H9 (cell line): ENCODE measurements at regions not wholly inside any gene's neighbourhood (a gene's known extent, or its start where the extent isn't known, plus 50 kb on each side); places are given as distances from the start of the nearest gene placed in this dataset.

ENCODE experiments used
- DNase-seq: peaks from one replicate; pipeline ENCODE4 v3.0.0-alpha.2; 2017
- H2AFZ ChIP-seq: one replicate; pipeline ENCODE4 v1.6.1; 2013; ENCODE audit warnings: mild to moderate bottlenecking, low read length, control low read depth, moderate library complexity
- H2AK5ac ChIP-seq: 2 replicates; pipeline ENCODE4 v1.6.1; 2013; ENCODE audit warnings: low read length, control low read depth, mixed read lengths; ENCODE audit not compliant: insufficient read length
- H2BK120ac ChIP-seq: one replicate; pipeline ENCODE4 v1.6.1; 2013; ENCODE audit warnings: low read depth, mild to moderate bottlenecking, low read length, control low read depth, inconsistent platforms; ENCODE audit not compliant: poor library complexity, severe bottlenecking
- H2BK12ac ChIP-seq: 2 replicates; pipeline ENCODE4 v1.6.1; 2013; ENCODE audit warnings: low read length, control low read depth, mixed read lengths, low read depth; ENCODE audit not compliant: insufficient read length
- H2BK15ac ChIP-seq: 2 replicates; pipeline ENCODE4 v1.6.1; 2013; ENCODE audit warnings: low read depth, low read length, control low read depth
- H2BK20ac ChIP-seq: one replicate; pipeline ENCODE4 v1.6.1; 2013; ENCODE audit warnings: low read depth, mild to moderate bottlenecking, low read length, control low read depth, inconsistent platforms; ENCODE audit not compliant: poor library complexity, severe bottlenecking
- H2BK5ac ChIP-seq: 2 replicates; pipeline ENCODE4 v1.6.1; 2013; ENCODE audit warnings: low read length, control low read depth, mixed read lengths; ENCODE audit not compliant: insufficient read length
- H3K14ac ChIP-seq: 2 replicates; pipeline ENCODE4 v1.6.1; 2013; ENCODE audit warnings: low read length, control low read depth; ENCODE audit not compliant: insufficient read depth
- H3K18ac ChIP-seq: 2 replicates; pipeline ENCODE4 v1.6.1; 2013; ENCODE audit warnings: low read depth, mild to moderate bottlenecking, mixed read lengths, low read length, control low read depth; ENCODE audit not compliant: insufficient read length
- H3K23ac ChIP-seq: 2 replicates; pipeline ENCODE4 v1.6.1; 2013; ENCODE audit warnings: low read length, control low read depth, mixed read lengths, low read depth; ENCODE audit not compliant: insufficient read length
- H3K23me2 ChIP-seq: 2 replicates; pipeline ENCODE4 v1.6.1; 2013; ENCODE audit warnings: low read depth, mild to moderate bottlenecking, mixed read lengths, low read length, control low read depth; ENCODE audit not compliant: insufficient read length, poor library complexity, severe bottlenecking
- H3K27ac ChIP-seq: 2 replicates; pipeline ENCODE4 v1.5.1; 2013; ENCODE audit warnings: low read length, control low read depth, mixed read lengths, low read depth; ENCODE audit not compliant: insufficient read length
- H3K27me3 ChIP-seq: 2 replicates; pipeline ENCODE4 v1.6.1; 2013; ENCODE audit warnings: low read length, control low read depth, inconsistent platforms; ENCODE audit not compliant: insufficient read depth
- H3K4ac ChIP-seq: 2 replicates; pipeline ENCODE4 v1.6.1; 2013; ENCODE audit warnings: low read depth, mild to moderate bottlenecking, control low read depth, inconsistent platforms, low read length, moderate library complexity
- H3K4me1 ChIP-seq: 2 replicates; pipeline ENCODE4 v1.6.1; 2013; ENCODE audit warnings: low read length, control low read depth, inconsistent platforms; ENCODE audit not compliant: insufficient read depth
- H3K4me2 ChIP-seq: 2 replicates; pipeline ENCODE4 v1.6.1; 2013; ENCODE audit warnings: low read length, control low read depth, mixed read lengths; ENCODE audit not compliant: insufficient read length, insufficient read depth
- H3K56ac ChIP-seq: 2 replicates; pipeline ENCODE4 v1.6.1; 2013; ENCODE audit warnings: low read depth, mild to moderate bottlenecking, mixed read lengths, low read length, control low read depth; ENCODE audit not compliant: insufficient read length
- H3K79me1 ChIP-seq: 2 replicates; pipeline ENCODE4 v1.6.1; 2013; ENCODE audit warnings: low read depth, mild to moderate bottlenecking, moderate library complexity, low read length, control low read depth, inconsistent platforms; ENCODE audit not compliant: insufficient read depth, poor library complexity, severe bottlenecking
- H3K79me2 ChIP-seq: 2 replicates; pipeline ENCODE4 v1.6.1; 2013; ENCODE audit warnings: low read length, control low read depth, inconsistent platforms; ENCODE audit not compliant: insufficient read depth
- H3K9ac ChIP-seq: 2 replicates; pipeline ENCODE4 v1.6.1; 2013; ENCODE audit warnings: low read length, control low read depth, mixed read lengths; ENCODE audit not compliant: insufficient read length; ENCODE audit errors: extremely low read depth
- H3K9me3 ChIP-seq: one replicate; pipeline ENCODE4 v1.6.1; 2013; ENCODE audit warnings: low read depth, low read length, inconsistent platforms; ENCODE audit not compliant: control insufficient read depth
- H3T11ph ChIP-seq: one replicate; pipeline ENCODE4 v1.6.1; 2013; ENCODE audit warnings: mild to moderate bottlenecking, low read length, control low read depth, inconsistent platforms
- H4K20me1 ChIP-seq: one replicate; pipeline ENCODE4 v1.6.1; 2013; ENCODE audit not compliant: control insufficient read depth, insufficient read length, insufficient read depth
- H4K5ac ChIP-seq: 2 replicates; pipeline ENCODE4 v1.6.1; 2013; ENCODE audit warnings: low read depth, mild to moderate bottlenecking, mixed read lengths, low read length, control low read depth; ENCODE audit not compliant: insufficient read length
- H4K8ac ChIP-seq: replicated peaks from 2 replicates; pipeline ENCODE4 v1.6.1; 2013; ENCODE audit warnings: low read length, control low read depth, mixed read lengths, low read depth; ENCODE audit not compliant: insufficient read length
- H4K91ac ChIP-seq: 2 replicates; pipeline ENCODE4 v1.6.1; 2013; ENCODE audit warnings: low read depth, mild to moderate bottlenecking, moderate library complexity, mixed read lengths, low read length, control low read depth; ENCODE audit not compliant: insufficient read length
- H3K27ac Mint-ChIP-seq, 3 experiments: 2 replicates in 2 of 3; 3 replicates in 1 of 3; pipeline ENCODE4 v1.8.0; 2020 to 2021; ENCODE audit warnings: mixed read lengths in 3 of 3, mild to moderate bottlenecking in 1 of 3, moderate library complexity in 1 of 3
- H3K27me3 Mint-ChIP-seq: 2 replicates; pipeline ENCODE4 v1.8.0; 2021; ENCODE audit warnings: low read depth, mild to moderate bottlenecking, moderate library complexity, mixed read lengths
- H3K36me3 Mint-ChIP-seq, 3 experiments: 2 replicates in 2 of 3; 3 replicates in 1 of 3; pipeline ENCODE4 v1.8.0; 2020 to 2021; ENCODE audit warnings: low read depth in 3 of 3, mixed read lengths in 3 of 3; ENCODE audit not compliant: insufficient read depth in 1 of 3
- H3K4me1 Mint-ChIP-seq, 2 experiments: 2 replicates each; pipeline ENCODE4 v1.8.0; 2020; ENCODE audit warnings: mixed read lengths in 2 of 2
- H3K4me3 Mint-ChIP-seq, 2 experiments: 2 replicates in 1 of 2; 3 replicates in 1 of 2; pipeline ENCODE4 v1.8.0; 2020 to 2021; ENCODE audit warnings: mild to moderate bottlenecking in 2 of 2, mixed read lengths in 2 of 2, moderate library complexity in 1 of 2
- H3K9me3 Mint-ChIP-seq, 2 experiments: 2 replicates in 1 of 2; 3 replicates in 1 of 2; pipeline ENCODE4 v1.8.0; 2020; ENCODE audit warnings: mild to moderate bottlenecking in 2 of 2, mixed read lengths in 2 of 2, moderate library complexity in 1 of 2
- CTCF ChIP-seq: fragments of 200-600 bp; sonication (generic); conservative IDR thresholded peaks from 3 replicates; pipeline ENCODE4 v1.8.0; 2021; ENCODE audit warnings: antibody characterized with exemption, mild to moderate bottlenecking
- WGBS: extraction: QIAGEN DNeasy Blood & Tissue Kit; methylation state at CpG from one replicate; pipeline ENCODE4 v1.1.7; 2013; ENCODE audit warnings: missing lambda C conversion rate, low lambda C conversion rate, mixed read lengths; ENCODE audit not compliant: insufficient read length; ENCODE audit errors: extremely low coverage; 5-methylcytosine and 5-hydroxymethylcytosine counted together

GRCh38 chr4:121564840-121565375, 131.9 kb downstream of the ANXA5 start:
- no peak overlapping the region for H3K56ac ChIP-seq
- no peak overlapping the region for H2AK5ac ChIP-seq
- H3K9me3 Mint-ChIP-seq: no peaks in the 10 kb centered on the region; a peak in 1 of 5 replicates
- no peak overlapping the region for H2BK12ac ChIP-seq
- no peak overlapping the region for H3K14ac ChIP-seq
- no peak overlapping the region for H3T11ph ChIP-seq
- H3K27ac Mint-ChIP-seq: no peak overlapping the region
- no peak overlapping the region for H2AFZ ChIP-seq
- H2BK20ac ChIP-seq: no peak overlapping the region
- no peaks in the 10 kb centered on the region; the same call in 1 of the 2 replicates for H3K27me3 Mint-ChIP-seq
- no peak for DNase-seq
- no peaks in the 10 kb centered on the region for H3K27me3 ChIP-seq
- TF ChIP-seq CTCF: no peak
- H2BK120ac ChIP-seq: no peak overlapping the region
- no peaks in the 10 kb centered on the region for H3K79me2 ChIP-seq
- H4K5ac ChIP-seq: no peak overlapping the region
- no peak overlapping the region for H3K18ac ChIP-seq
- H3K36me3 Mint-ChIP-seq: no peaks in the 10 kb centered on the region
- no peak overlapping the region for H3K23ac ChIP-seq
- no peak overlapping the region for H3K4ac ChIP-seq
- H2BK5ac ChIP-seq: no peak overlapping the region
- no peaks in the 10 kb centered on the region for H3K23me2 ChIP-seq
- H3K27ac ChIP-seq: no peak overlapping the region
- no peaks in the 10 kb centered on the region for H3K79me1 ChIP-seq
- WGBS: no CpG with 5 or more reads among the region's 5 CpGs
- no peak overlapping the region for H3K4me3 Mint-ChIP-seq
- no peaks in the 10 kb centered on the region for H3K9me3 ChIP-seq
- H3K4me1 ChIP-seq: no peaks in the 10 kb centered on the region; the same call in 1 of the 2 replicates
- H3K4me2 ChIP-seq: no peak overlapping the region
- no peak overlapping the region for H4K8ac ChIP-seq
- H3K4me1 Mint-ChIP-seq: peaks cover 3 to 12% of the 10 kb centered on the region in 2 experiments; a peak in 3 of 4 replicates
- H2BK15ac ChIP-seq: no peak overlapping the region
- H4K91ac ChIP-seq: no peak overlapping the region
- H3K9ac ChIP-seq: no peak overlapping the region
- H4K20me1 ChIP-seq: no peaks in the 10 kb centered on the region
